ENCODE measurements at regions not wholly inside any gene's neighbourhood (a gene's known extent, or its start where the extent isn't known, plus 50 kb on each side); places are given as distances from the start of the nearest gene placed in this dataset.
"Not testable (repeated sequence)": the region's sequence is repeated elsewhere in the genome, so short reads cannot be mapped to it uniquely, and the experiment has no call there.

DNA sequence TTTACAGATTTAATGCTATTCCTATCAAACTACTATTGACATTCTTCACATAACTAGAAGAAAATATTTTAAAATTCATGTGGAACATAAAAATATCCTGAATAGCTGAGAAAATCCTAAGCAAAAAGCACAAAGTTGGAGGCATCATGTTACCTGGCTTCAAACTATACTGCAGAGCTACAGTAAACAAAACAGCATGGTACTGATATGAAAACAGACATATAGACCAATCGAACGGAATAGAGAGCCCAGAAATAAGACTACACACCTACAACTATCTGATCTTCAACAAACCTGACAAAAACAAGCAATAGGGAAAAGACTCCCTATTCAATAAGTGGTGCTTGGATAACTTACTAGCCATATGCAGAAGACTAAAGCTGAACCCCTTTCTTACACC, 273.4 kb upstream of the GRIA3 start:
- DNase-seq (ENCODE audit: low read depth in 2 of 2) = no peak

DNA sequence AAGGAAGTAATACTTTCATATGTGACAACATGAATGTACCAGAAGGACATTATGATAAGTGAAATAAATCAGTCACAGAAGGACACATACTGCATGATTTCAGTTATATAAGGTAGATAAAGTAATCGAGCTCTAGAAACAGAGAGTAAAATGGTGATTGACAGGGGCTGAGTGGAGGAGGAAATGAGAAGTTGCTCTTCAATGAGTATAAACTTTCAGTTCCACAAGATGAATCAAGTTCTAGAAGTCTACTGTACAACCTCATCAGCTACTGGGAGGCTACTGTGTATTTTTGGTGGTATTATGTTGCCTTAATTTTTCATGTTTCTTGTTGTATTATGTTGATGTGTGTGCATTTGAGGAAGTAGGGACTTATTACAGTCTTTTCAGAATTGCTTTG, 270.9 kb upstream of the GRIA3 start:
- no peak for DNase-seq (ENCODE audit: low read depth in 2 of 2)

DNA sequence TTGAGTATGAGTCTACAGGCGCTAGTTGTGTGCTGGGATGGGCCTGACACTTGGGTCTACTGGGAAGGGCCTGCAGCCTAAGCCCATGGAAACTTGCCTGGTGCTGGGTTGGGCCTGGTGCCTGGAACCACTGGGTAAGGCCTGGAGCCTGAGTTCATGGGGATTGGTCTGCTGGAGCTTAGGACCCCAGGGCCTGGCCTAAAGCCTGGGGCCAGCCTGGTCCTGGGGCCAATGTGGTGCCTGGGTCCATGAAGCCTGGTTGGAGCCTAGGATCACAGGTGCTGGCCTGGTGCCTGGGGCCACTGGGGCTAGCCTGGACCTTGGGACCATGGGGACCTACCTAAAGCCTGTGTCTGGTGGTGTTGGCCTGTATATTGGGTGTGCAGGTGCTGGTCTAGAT, 270.3 kb upstream of the GRIA3 start:
- no peak for DNase-seq (ENCODE audit: low read depth in 2 of 2)

DNA sequence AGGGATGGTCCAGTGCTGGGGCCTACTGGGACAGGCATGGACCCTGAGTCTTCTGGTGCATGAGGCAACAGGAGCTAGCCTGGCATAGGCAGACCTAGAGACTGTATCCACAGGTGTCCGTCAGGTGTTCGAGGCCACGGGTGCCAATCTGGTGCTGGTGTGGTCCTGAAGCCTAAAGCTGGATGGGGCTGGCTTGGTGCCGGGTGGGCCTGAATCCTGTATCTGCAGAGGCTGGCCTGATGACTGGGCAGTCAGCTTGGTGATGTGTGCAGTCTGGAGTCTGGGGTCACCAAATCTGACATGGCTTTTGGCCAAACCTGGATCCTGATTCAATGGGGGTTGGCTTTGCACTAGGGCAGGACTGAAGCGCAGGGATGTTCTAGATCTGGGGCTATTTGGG, 269.8 kb upstream of the GRIA3 start:
- no peak for DNase-seq (ENCODE audit: low read depth in 2 of 2)

DNA sequence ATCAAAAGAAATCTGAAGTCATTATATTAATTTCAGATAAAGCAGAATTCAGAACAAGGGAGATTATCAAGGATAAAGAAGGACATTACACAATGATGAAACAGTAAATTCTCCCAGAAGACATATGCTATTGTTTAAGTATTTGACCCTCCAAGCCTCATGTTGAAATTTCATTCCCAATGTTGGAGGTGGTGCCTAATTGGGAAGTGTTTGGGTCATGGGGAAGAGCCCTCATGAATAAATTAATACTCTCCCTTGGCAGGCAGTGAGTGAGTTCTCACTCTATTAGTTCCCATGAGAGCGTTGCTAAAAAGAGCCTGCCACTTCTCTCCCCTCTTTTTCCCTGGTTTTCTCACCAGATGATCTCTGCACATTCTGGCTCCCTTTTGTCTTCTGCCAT, 249.9 kb upstream of the GRIA3 start:
- DNase-seq (ENCODE audit: low read depth in 2 of 2) = no peak

DNA sequence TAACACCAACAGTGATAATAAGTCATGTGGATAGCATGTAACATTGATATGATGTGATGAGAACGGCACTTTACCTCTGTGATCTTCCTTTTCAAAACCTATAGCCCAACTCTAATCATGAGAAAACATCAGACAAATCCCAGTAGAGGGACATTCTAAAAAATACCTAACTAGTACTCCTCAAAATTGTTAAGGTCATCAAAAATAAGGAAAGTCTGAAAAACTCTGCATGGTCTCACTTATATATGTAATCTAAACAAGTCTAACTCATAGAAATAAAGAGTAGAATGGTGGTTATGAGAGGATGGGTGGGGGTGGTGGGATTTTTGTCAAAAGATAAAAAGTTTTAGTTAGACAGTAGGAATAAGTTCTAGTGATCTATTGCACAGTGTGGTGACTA, 243.9 kb upstream of the GRIA3 start:
- no peak for DNase-seq (ENCODE audit: low read depth in 2 of 2)

DNA sequence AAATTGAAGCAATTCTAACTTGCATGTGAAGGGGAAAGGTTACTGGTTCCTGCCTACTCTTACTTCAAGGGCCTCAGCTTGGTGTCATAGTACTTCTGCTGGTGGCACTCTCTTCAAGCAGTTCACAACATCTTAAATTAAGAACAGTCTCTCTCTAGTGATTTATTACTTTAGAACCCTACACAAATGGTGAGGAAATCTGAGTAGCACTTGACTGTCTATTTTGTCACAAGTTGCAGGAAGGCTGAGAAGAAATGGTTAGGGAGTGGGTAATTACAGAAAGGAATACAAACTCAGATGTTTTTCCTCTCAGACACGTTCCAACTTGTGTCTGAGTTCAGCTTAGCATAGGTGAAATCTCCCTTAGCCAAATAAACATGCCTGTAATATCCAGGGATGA, 242.3 kb upstream of the GRIA3 start:
- no peak for DNase-seq (ENCODE audit: low read depth in 2 of 2)

DNA sequence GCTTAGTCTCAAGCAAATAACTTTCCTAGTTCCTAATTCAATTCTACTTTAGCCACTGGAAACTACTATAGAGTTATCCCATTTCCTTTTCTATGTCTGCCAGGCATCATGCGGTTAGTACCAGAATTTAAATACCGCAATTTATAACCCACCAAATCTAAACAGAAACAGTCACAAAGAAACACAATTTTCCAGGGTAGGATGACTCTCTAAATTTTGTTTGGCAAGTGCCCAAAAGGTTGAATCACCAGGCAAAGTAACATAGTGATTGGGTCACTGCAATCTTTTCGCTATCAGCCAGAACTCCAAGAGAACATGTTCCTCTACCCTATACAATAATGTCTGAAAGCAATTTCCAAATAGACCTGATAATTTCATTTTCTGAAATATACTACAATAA, 240.2 kb upstream of the GRIA3 start:
- no peak for DNase-seq (ENCODE audit: low read depth in 2 of 2)

DNA sequence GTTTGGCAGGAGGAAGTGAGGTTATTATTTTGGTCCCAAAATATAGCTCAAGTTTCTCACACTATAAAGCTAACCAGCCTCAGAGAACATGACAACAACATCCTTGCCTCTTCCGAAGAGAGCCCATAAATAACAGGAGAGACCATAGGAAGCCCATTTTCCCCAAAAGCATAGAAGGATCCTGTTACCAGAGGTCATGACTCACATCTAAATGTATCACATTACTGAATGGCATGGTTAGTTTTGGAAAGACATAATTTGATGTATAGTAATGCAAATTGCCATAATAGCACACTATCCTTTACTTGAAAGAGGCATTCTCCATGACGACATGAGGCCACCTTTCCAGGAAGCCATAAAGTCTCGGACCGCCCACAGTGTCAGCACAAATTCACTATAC, 238.8 kb upstream of the GRIA3 start:
- DNase-seq (ENCODE audit: low read depth in 2 of 2) = no peak

DNA sequence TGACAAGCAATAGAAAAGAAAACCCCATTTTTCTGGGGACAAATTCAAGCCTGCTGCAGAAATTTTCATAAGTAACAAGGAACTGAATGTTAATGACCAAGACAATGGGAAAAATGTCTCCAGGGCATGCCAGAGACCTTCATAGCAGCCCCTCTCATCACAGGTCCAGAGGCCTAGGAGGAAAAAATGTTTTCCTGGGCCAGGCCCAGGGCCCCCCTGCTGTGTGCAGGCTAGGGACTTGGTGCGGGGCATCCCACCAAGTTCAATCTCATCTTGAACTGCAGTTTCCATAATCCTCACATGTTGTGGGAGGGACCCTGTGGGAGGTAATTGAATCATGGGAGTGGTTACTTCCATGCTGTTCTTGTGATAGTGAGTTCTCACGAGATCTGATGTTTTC, 211.5 kb upstream of the GRIA3 start:
- no peak for DNase-seq (ENCODE audit: low read depth in 2 of 2)

DNA sequence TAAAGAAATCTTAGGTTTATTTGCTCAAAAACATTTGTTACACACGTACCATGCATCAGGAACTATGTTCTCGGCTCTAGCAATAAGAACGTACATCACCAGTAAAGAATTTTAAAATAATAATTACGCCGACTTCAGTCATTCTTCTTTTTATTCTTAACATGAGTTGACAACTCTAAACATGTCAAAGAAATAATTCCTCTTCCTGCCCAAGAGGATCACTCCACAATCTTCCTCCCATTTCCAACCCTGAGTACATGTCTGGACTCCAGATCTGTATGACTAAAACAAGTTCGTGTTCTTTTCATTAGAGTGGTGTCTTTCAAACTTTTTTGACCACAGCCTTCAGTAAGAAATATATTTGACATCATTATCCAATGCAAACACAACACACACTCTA, 201.6 kb upstream of the GRIA3 start:
- DNase-seq (ENCODE audit: low read depth in 2 of 2) = no peak

DNA sequence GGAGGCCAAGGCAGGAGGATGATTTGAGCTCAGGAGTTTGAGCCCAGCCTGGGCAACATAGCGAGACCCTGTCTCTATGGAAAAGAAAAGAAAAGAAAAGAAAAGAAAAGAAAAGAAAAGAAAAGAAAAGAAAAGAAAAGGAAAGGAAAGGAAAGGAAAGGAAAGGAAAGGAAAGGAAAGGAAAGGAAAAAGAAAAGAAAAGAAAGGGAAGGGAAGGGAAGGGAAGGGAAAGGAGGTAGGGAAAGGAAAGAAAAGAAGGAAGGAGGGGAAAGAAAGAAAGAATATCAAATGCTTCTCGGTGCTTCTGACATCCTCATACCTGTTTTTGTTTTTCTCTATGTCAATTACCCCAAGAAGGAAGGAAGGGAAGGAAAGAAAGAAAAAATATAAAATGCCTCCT, 181.2 kb upstream of the GRIA3 start:
- not testable (repeated sequence) for DNase-seq (ENCODE audit: low read depth in 2 of 2)

DNA sequence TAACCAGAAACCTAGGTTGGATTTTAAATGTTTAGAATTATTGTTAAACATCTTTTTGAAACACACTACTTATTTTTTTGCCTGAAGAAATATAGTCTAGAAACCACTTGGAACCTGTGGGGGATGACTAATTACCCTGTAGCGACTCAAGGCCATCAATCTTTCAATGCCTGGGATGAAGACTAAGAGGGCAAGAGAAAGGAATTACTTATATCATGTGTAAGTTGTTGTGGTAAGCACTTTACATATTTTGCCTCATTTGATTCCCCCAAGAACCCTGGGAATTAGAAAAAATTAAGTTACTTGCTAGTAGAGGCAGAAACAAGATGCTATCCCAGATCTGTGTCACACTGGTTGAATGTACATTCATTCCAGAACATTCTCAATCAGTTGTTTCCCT, 170.9 kb upstream of the GRIA3 start:
- DNase-seq (ENCODE audit: low read depth in 2 of 2) = no peak

DNA sequence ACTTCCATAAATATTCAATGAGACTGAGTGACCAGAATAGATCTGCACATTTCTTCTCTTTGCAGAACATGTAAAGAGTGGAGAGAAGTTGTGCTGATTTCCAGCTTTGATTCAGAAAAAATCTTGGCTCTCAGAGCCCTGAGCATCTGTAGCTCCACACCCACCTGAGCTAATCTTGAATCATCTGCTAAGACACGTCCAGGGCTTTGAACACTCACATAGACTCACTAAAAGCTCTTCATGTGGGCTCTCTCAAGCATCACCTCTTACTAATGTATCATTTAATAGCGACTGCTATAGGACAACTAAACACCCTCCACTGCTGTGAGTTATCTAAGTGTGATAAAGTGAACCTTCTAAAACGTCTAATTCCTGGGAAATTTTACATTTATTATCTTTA, 147.7 kb upstream of the GRIA3 start:
- DNase-seq (ENCODE audit: low read depth in 2 of 2) = no peak

DNA sequence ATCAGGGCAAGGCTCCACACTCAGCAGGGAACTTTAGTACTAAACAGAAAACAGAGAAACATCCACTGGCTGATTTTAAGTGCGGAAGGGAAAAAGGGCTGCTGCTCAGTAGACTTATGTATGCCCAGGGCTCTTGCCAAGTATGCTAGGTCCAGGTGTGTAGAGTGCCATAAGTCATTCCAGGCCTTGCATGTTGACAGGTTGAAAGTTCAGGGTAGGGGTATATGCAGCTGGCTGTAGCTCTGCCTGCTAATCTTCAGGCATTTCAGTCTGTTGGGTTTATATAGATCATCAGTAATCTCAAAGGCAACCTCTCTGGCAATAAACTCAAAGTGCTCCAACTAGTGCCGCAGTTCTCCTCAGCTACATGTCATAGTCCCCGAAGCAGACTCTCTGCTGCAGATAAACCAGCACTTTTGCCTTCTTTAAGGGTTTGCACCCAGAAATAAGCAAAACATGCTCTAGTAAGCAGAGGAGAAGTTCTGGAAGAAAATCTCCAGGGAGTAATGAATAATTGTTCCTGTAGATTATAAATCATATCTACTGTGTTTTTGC, 134.9 kb upstream of the GRIA3 start:
- no peak for DNase-seq (ENCODE audit: low read depth in 2 of 2)

DNA sequence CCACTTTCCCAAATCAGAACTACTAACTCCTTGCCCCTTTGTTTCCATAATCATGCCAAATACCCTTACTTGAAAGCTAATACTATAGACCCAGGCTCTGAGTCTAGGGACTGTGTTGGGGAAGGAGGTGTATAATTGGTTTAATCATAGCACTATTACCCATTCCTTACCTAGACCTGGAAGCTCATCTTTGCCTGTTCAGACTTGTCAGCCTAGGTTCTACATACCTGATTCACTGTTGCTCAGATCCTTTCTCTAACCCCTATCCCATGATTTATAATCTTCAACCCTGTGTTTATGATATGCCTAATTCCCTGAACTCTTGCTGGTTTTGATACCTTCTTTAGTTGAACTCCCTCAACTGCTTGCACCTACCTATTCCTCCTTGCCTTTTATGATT, 123.1 kb upstream of the GRIA3 start:
- no peak for DNase-seq (ENCODE audit: low read depth in 2 of 2)

DNA sequence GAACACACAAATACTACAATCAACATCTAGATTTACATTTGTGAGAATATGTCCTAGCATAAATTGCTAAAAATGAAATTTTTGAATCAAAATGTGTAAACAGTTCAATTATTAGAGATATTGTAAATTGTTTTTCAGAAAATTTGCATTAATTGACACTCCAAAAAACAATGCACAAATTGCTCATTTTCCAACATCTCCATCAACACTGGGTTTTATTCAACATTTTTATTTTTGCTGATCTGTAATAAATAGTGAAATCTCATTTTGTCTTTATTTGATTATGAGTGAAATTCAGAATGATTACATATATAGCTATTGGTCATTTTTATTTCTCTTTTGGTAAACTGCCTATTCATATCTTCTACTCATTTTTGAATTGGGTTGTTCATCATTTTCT, 120.0 kb upstream of the GRIA3 start:
- no peak for DNase-seq (ENCODE audit: low read depth in 2 of 2)

DNA sequence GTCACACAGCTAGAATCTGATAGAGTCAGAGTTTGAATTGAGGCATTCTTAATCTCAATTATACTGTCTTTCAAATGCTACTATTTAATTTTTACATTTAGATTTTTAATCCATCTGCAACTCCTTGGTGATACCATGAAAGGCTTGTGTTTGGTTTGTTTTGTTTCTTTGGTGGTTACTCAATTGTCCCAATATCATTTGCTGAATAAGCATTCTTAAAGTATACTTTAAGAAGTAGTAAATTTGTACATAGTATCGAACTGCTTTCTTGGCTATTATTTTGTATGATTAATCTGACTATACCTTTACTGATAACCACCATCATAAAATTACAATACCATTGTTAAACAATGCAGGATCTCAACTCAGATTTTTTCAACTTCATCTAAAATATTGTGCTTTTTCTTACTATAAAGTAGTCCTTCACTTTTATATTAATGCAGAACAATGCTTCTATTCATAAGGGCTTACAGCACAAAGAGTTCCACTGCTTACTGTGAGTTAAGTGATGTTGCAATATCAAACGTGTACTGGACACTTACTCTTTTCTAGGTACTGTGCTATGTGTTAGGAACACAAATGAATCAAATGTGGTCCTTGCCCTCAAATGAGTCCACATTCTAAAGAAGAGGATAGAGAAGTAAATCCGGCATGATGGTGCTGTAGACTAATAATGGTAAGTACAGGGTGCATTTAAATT, 111.2 kb upstream of the GRIA3 start:
- no peak for DNase-seq (ENCODE audit: low read depth in 2 of 2)

DNA sequence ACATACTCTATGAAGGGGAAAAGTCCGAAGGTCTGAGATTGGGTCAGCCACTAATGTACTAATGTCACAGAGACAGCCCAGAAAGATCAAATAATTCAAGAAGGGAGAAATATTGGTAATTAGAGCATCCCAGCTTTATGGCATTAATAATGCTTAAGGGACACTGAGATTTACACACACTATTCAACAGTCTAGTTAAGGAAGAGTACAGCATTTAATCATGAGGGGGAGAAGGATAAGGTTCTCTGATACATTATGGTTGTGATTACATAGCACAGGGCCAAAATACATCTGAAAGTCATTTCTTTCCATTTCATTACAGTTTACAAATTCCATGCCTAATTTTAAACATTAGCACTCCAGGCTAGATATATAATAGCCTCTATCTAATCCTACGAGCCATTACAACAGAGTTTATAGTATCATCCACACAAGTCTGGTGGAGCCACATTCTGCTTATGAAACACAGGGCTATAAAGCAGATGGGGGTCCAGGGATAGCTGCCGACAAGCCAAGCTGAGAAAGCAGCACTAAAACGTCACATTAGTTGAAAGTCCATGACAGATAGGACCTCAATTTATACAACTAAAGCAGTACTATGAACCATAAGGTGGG, 108.0 kb upstream of the GRIA3 start:
- DNase-seq (ENCODE audit: low read depth in 2 of 2) = no peak

DNA sequence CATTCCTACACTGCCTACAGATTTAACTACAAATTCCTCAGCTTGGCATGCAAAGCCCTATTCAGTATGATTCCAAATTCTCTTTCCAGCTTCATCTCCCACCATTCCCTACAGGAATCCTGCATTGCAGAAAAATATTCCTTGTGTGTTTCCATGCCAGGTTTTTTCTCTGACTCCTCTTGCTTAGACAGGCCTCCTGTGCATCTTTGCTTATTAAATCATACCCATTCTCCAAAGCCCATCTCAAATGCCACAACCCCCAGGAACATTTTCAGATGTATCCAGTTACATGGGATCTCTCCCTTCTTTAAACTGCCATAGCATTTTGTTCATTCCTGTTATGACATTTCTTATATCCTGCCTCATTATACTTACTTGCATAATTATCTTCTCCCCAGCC, 106.4 kb upstream of the GRIA3 start:
- DNase-seq (ENCODE audit: low read depth in 2 of 2) = no peak

DNA sequence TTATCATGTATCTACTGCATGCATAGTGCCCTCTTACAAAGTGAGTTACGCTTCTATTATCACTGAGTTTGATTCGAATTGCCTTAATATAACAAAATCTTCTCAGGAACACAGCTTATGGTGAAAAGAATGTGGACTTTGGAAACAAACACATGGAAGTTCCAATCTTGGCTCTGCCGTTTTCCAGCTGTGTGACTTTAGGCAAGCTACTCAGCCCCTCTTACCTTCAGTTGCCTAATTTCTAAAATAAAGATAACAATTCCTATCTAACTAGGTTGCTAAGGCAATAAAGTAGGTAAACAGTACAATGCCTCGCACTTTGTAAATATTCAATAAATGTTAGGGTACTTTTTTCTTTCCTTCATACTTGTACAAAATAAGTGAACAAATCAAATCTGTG, 104.0 kb upstream of the GRIA3 start:
- no peak for DNase-seq (ENCODE audit: low read depth in 2 of 2)

DNA sequence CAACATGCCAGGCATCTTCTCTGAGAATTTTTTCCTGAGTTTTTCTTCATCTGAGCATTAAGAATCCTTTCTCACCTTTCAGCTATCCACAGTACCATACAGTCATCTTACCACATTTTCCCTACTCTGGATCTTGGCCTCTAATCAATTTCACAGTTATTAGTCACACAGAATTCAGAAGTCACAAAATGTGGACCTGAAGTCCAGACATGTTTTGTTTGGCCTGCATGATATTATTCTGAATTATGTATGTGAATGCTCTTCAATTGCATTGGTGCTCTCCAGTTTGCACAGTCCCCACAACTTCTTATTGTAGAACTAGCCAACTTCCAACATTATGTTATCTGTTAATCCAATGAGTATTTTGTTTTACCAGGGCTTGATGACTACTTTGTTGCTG, 102.3 kb upstream of the GRIA3 start:
- DNase-seq (ENCODE audit: low read depth in 2 of 2) = no peak

DNA sequence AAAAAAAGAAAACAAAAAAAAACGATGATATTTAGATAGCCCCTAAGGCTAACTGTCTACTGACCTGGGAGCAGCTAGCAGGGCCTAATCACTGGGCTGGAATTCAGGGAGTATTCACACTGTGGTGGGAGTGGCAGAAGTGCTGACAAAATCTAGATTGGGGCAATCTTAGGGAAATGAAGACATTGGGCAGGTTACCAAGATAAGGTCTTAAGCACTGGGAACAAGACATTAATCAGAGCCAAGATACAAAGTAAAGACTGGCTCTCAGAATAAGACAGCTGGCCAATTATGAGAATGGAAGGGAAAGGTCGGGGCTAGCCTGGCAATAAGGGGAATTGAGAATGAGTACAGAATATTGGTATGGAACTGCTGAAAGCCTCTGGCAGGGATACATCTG, 100.2 kb upstream of the GRIA3 start:
- no peak for DNase-seq (ENCODE audit: low read depth in 2 of 2)

DNA sequence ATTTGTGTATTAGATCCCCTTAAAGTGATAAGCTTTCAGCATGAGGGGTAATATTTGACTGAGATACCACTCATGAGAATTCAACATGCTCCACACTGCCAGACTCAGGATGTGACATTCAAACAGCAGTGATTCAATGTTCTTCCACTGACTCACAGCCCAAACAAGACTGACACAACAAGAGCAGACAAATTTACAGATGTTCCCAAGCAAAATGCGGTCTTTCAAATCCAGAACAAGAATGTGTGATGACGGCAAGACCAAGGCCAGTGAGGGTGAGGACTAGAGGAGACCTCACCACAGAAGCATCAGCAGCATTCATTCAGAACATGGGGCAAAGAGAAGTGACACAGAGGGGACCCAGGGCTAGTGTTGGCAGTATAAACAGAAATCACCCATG, 99.3 kb upstream of the GRIA3 start:
- no peak for DNase-seq (ENCODE audit: low read depth in 2 of 2)
